NOMO-1 (cell line): ENCODE measurements at regions not wholly inside any gene's neighbourhood (a gene's known extent, or its start where the extent isn't known, plus 50 kb on each side); places are given as distances from the start of the nearest gene placed in this dataset.

Experiments
- DNase-seq, 2 experiments: peaks; one replicate each; lab custom pipeline; 2025; ENCODE audit not compliant: unreplicated experiment in 2 of 2; lab: John Stamatoyannopoulos, UW

- no peak for DNase-seq
Observed at GRCh38 chr21:36532769-36533467, 53.0 kb upstream of the CLDN14 start.

DNA sequence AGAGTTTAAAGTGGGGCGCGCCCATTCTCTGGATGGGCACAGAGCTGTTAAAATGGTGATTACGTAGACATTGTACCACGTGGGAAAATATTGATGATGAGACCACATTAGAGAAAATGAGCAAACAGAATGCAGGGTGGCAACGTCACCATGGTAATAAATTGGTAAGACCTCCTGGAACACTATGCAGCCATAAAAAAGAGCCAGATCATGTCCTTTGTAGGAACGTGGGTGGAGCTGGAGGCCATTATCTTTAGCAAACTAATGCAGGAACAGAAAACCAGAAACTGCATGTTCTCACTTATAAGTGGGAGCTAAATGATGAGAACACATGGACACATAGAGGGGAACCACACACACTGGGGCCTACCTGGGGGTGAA is 53.5 kb upstream of the CLDN14 start:
- no peak for DNase-seq

DNA sequence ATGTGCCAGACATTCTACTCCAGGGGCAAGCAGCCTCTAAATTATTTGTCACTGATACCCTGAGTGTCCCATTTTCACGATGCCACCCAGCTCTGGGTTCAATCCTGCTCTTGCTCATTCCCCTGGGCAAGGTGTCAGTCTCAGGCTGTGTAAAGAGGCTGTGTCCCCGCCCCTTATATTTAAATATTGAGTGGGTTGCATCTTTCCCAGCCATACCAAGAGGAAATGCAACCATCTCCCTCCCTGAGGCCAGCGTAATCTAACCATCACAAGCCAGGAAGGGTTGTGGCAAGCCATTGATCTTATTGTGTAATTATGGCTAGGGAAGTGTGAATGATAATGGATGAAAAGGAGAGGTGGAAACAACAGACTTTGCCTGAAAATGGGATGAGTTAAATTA is 54.7 kb upstream of the CLDN14 start:
- DNase-seq, result no peak

- DNase-seq, result no peak
Observed at GRCh38 chr21:36535618-36536241, 55.8 kb upstream of the CLDN14 start.

GRCh38 chr21:36538761-36539160 is 58.8 kb upstream of the CLDN14 start:
- DNase-seq, result no peak

- no peak for DNase-seq
Observed at GRCh38 chr21:36539434-36540150, 59.7 kb upstream of the CLDN14 start.

DNA sequence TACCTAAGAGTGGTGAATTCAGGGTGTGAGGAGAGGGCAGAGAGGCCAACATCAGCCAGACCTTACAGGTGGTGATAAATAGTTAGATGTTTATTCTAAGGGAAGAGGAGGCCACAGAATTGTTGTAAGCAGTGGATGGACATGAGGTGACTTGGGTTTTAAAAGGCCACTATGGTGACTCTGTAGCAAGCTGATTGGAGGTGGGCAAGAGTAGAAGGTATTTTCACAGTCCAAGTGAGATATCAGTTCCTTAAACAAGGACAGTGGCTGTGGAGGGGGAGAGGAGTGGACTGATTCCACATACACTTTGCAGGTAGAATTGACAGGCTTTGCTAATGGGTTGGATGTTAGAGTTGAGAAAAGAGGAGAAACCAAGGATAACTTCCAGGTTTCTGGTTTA is 60.8 kb upstream of the CLDN14 start:
- DNase-seq, result no peak

DNA sequence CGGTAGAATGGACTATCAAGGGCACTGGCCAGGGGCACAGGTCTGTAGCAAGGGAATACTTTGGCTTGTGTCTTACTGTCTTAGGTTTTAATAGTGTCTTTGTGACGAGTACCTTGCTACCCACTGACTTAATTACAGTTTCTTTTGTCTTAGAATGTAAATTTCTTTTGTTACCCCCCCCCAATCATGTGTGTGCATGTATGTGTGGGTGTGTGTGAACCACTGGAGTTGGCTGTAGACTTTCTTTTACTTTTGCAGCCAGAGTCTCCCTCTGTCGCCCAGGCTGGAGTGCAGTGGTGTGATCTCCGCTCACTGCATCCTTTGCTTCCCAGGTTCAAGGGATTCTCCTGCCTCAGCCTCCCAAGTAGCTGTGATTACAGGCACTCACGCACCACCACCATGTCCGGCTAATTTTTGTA is 61.8 kb upstream of the CLDN14 start:
- DNase-seq, result no peak

GRCh38 chr21:36542312-36543101 is 62.6 kb upstream of the CLDN14 start:
- no peak for DNase-seq

- no peak for DNase-seq
Observed at GRCh38 chr21:36543924-36544323, 64.0 kb upstream of the CLDN14 start.

DNA sequence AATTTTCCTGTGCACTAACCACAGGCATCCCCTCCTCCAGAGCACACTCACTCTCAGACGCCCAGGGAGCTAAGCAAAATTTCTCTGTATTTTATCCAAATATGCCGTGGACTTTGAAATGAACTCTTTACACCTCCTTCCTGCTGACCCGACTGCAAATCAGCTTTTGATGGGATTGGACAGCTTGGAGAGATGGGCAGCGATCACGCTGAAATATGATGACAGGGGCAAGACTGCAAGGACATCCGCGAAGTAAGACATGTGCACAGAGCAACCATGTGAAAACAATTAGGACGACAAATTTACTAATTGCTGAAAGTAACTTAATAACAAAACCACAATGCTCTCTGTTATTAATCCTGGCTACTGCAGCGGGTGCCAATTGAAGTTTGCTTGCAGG is 64.6 kb upstream of the CLDN14 start:
- DNase-seq, result no peak

DNA sequence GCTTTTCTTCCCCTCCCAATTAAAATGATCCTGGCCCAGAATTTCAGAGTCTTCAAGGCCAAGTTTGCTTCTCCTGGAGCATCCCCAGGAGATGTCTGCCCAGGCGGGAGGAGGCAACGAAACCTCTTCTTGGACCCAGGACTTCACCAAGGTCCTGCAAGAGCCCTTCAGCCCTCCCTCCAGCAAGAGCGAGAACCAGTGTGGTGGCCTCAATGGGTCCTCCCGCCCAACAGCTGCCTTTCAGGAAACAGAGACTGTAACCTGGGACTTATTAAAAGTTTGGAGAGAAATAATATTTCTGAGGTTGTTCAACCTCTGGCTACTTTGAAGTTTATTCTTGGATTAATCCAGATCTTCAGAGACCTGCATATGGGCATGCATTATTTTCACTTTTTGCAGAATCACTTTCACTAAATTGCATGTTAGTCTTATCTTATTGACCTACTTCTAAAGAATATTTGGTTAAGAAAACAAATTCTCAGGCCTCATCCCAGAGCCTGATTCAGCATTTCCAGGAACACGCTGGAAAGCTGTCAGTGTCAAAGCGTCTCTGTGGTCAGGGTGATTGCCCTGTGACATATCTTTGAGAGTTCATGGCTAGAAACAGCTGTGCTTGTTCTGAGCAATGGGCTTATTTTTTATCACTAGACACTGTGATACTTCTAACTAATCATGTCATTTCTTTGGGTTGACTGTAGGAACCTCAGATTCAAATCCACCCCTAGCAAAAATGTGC is 66.0 kb upstream of the CLDN14 start:
- DNase-seq, result no peak

GRCh38 chr21:36547464-36547863 is 67.5 kb upstream of the CLDN14 start:
- DNase-seq, result no peak

GRCh38 chr21:36548866-36549265 is 68.9 kb upstream of the CLDN14 start:
- no peak for DNase-seq

- no peak for DNase-seq
Observed at GRCh38 chr21:36549470-36549869, 69.5 kb upstream of the CLDN14 start.

GRCh38 chr21:36550761-36551160 is 70.8 kb upstream of the CLDN14 start:
- DNase-seq, result no peak

DNA sequence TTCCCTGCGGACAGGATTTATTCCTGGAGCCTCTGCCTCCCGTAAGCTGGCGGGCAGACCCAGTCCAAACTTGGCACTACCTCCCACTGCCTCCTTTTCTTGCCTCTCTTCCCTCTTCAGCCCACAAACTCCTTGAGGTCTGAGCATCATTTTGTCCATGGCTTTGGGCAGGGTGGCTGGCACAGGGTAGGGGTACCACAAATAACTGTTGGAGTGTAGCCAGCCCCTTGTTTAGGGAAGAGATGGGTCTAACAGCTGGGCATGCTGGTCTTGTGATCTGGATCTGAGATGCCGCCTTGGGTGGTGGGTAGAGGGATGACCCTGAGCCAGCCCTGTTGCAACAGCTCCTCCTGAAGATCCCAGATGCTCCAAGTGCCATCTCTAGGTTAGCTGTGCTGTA is 71.4 kb upstream of the CLDN14 start:
- DNase-seq, result no peak

DNA sequence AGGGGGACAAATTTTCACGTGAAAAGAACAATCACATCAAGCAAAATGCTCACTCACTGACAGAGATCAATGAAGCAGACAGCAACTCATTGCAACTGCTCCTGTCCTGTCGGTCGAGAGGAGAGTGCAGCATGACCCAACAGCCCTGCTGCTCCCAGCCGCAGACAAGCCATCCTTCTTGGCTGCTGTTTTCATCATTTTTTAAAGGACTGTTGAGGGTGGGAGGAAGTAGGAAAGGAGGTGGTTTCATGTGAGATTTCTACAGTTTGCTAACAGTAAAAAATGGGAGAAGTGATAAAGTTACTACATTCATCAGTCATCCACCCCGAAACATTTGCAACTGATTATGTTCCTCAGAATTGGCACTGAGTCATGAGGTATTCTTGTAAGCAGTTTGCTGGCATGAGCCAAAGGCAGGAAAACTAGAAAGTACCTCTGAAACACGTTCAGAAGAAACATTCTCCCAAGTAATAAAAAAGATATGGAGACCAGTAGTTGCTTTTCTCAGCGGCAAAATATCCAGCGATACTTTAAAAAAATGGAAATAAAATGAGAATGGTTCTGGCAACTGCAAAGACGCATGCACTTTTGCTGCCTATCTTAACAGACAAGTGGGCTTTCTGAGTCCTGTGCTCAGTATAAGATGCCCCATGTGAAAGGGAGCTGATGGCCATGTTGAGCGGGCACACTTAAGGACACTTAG is 72.0 kb upstream of the CLDN14 start:
- DNase-seq, result peak; percentile 61 to 70

GRCh38 chr21:36552434-36552785 is 72.5 kb upstream of the CLDN14 start:
- no peak for DNase-seq

DNA sequence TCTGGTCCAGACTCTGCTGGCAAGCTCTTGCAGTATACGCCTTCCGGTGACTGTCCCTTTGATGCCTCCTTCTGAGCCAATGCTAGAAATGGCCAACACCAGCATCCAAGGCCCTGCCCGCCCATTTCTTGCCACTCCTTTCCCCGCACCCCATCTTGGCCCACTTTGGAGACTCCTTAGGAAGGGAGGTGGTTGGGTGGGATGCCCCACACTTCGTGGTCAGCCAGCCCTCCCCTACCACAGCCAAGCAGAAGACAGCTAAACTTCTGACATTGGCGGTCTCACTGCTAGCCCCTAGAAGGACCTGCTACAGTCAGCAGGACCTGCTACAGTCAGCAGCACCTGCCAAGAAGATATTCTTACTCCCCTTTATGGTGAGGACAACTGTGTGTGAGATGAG is 73.5 kb upstream of the CLDN14 start:
- no peak for DNase-seq
